ENCODE measurements at regions not wholly inside any gene's neighbourhood (a gene's known extent, or its start where the extent isn't known, plus 50 kb on each side); places are given as distances from the start of the nearest gene placed in this dataset.

GRCh38 chr12:14065616-14066015 is 84.2 kb upstream of the GRIN2B start:
- TF ChIP-seq EZH2 (IDR thresholded peaks at IDR 0.05) (no peak), POLR2AphosphoS5 (IDR thresholded peaks at IDR 0.05; ENCODE audit: borderline replicate concordance, low read depth, low read length) (no peak), FOXP2 (optimal IDR thresholded peaks at IDR 0.05; ENCODE audit: control extremely low read depth, extremely low read length, insufficient read depth) (no peak)
